GM21737 (cell line): ENCODE measurements at regions not wholly inside any gene's neighbourhood (a gene's known extent, or its start where the extent isn't known, plus 50 kb on each side); places are given as distances from the start of the nearest gene placed in this dataset.

Source experiments
- ATAC-seq: cut with Tn5 transposase; IDR thresholded peaks from one replicate; pipeline ENCODE4 v1.9.1; 2021; ENCODE audit warnings: mild to moderate bottlenecking, moderate library complexity; ENCODE audit not compliant: unreplicated experiment

DNA sequence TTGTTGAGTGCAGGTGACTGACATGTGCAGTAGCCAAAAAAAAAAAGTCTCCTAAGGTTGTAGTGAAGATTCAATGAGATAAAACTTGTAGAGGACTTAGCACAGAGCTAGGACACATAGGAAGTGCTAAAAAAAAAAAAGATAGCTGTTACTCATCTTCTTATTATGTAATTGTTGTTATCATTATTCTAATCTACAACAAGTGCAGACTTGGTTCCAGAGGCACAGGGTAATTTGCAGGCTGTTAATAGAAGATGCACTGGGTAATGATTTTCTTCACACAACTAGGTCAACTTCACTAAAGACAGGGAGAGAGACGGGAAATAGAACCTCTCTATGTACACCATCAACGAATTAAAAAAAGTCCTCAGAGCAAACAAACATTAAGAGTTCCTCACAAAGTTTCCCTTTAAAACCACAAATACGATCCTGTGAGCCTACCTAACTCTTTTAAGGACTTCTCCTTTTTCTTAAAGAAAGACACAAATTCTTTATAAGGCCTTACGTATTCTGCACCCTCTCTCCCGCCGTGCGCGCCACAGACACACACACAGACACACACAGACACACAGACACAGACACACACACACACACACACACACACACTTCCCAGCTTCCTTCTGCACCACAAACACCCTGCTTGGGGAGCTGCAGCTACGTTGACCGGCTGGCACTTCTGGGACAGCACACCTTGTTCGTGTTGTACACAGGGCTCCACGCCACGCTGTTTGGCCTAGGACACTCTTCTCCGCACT, 49.8 kb upstream of the GADD45A start:
- no peak for ATAC-seq
